Fibroblast of peridontal ligament (primary cell): ENCODE measurements at regions not wholly inside any gene's neighbourhood (a gene's known extent, or its start where the extent isn't known, plus 50 kb on each side); places are given as distances from the start of the nearest gene placed in this dataset.
"Not testable (repeated sequence)": the region's sequence is repeated elsewhere in the genome, so short reads cannot be mapped to it uniquely, and the experiment has no call there.

ENCODE experiments used
- DNase-seq: peaks from one replicate; pipeline ENCODE4 v3.0.0-alpha.2; 2010; ENCODE audit errors: extremely low read depth

DNA sequence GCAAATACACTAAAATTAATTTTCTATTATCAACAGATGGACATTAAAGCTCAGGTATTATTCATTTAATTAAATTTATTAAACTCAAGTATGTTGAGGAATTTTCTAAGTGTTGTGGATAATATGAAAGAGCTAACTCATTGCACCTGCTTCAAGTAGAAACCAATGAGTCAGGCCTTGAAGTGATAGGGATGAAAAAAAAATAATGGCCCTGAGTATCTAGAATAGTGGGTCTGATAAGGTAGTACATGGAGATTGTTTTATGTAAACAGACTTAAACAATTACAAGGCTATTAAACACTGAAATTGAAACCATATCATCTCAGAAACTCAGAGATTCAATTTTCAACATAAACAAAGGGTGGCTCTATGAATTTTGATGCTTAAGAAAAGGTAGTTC is 857.1 kb upstream of the GBE1 start:
- no peak for DNase-seq

DNA sequence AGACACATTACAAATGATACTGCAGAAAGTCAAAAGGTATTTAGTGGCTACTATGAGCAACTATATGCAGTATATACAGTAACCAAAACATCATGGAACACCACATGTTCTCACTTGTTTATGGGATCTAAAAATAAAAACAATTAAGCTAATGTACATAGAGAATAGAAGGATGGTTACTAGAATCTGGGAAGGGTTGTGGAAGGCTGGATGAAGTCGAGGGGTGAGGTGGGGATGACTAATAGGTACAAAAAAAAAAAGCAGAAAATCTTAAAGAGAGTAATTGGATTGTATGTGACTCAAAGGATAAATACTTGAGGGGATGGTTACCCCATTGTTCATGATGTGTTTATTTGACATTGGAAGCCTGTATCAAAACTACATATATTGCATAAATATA is 848.8 kb upstream of the GBE1 start:
- DNase-seq, result no peak

DNA sequence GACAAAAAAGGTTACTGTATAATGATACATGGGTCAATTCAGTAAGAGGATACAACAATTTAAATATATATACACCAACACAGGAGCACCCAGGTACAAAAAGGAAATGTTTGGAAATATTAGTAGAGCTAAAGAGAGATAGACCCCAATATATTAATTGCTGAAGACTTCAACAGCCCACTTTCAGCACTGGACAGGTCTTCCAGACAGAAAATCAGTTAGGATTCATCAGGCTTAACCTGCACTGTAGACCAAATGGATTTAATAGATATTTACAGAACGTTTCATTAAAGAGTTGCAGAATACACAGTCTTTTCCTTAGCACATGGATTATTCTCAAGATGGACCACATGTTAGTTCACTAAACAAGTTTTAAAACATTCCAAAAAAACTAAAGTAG is 845.9 kb upstream of the GBE1 start:
- DNase-seq, result no peak

DNA sequence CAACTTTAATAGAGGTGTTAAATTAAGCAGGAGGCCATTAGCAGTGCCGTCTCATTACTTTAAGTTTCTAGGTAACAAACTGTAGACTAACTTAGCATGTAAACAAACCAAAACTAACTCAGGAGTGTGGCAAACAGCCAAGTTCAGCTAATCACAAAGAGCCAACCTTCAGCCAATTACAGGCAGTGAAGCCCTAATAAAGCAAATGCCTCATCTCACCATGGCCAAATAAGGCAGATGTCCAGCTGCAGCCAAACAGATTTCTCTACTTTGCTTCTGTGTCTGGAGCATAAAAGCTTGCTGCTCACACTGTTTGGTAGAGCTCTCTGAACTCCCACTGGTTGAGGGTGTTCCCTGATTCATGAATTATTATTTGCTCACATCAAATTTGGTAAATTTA is 835.4 kb upstream of the GBE1 start:
- DNase-seq, result no peak

DNA sequence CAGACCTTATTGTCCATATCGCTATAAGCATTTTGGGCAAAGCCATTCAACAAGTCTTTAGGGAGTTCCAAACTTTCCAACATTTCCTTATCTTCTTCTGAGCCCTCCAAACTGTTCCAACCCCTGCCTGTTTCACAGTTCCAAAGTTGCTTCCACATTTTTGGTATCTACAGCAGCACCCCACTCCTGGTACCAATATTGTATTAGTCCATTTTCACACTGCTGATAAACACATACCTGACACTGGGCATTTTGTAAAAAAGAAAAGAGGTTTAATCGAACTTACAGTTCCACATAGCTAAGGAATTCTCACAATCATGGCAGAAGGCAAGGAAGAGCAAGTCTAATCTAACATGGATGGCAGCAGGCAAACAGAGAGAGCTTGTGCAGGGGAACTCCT is 834.1 kb upstream of the GBE1 start:
- DNase-seq, result no peak

DNA sequence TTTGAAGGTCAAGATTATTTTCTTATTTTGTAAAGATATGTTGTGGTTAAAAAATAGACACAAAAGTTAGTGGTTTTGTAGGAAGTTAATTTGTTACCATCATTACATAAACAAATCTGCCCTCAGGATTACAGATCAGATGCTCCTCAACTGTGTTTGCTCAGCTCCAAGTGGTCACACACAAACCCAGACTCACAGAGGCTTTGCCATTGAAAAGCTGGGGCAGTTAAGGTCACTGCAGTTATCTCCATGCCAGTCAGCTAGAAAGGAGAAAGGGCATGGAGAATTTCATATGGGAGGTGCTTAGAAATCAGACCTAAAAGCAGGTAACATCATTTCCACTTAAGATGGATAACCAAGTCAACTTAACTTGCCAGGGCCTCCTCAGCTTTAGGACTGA is 825.7 kb upstream of the GBE1 start:
- no peak for DNase-seq

DNA sequence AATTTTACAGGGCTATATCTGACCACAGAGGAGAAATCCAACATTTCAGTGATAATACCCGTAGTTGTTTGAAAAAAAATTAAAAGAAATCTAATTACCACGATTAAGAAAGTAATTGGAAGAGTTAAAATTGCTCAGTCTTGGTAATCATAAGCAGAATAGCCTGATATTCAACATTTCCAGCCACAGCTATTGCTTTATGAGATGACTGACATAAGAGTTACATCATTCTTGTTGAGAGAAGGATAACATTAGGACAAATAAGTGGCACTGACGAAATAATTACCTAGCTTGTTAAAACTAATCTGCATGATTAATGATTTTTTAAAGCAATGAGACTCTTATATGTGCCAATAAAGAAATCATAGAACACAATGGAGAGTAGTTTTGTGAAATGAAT is 825.0 kb upstream of the GBE1 start:
- no peak for DNase-seq

DNA sequence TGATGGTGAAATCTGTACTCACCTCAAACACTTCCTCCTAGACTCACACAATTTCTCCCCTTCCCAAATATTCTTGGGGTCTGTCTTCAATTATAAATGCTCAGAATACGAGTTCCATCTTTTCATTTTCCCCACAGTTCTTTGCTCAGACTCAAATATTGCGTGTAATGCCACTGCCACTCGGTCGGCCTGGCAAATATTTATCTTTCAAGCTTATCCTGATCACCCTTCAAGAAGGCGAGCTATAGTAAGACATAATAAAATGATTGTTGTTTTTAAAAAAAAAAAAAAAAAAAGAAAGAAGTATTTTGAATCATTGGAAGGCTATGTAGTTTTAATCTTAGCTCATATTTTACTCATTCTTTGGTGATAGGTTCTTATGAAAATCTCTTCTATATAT is 824.6 kb upstream of the GBE1 start:
- DNase-seq, result not testable (repeated sequence)

DNA sequence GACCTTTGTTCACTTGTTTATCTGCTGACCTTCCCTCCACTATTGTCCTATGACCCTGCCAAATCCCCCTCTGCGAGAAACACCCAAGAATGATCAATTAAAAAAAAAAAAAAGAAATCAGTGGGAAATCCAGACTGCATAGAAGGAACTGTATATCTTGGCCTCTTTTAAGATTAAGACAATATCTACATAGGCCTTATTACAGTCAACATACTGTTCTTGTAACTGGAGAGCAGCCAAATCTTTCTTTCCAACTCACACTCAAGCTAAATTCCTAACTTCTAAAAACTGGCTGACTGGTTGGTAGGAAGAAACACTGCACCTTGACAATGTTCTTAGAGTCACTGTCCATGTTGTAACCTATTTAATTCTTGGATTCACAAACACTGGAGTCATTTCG is 824.1 kb upstream of the GBE1 start:
- DNase-seq, result not testable (repeated sequence)

DNA sequence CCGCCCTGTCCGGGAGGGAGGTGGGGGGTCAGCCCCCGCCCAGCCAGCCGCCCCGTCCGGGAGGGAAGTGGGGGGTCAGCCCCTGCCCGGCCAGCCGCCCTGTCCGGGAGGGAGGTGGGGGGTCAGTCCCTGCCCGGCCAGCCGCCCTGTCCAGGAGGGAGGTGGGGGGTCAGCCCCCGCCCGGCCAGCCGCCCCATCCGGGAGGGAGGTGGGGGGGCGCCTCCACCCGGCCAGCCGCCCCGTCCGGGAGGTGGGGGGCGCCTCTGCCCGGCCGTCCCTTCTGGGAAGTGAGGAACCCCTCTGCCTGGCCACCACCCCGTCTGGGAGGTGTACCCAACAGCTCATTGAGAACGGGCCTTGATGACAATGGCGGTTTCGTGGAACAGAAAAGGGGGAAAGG is 823.4 kb upstream of the GBE1 start:
- DNase-seq, result not testable (repeated sequence)

DNA sequence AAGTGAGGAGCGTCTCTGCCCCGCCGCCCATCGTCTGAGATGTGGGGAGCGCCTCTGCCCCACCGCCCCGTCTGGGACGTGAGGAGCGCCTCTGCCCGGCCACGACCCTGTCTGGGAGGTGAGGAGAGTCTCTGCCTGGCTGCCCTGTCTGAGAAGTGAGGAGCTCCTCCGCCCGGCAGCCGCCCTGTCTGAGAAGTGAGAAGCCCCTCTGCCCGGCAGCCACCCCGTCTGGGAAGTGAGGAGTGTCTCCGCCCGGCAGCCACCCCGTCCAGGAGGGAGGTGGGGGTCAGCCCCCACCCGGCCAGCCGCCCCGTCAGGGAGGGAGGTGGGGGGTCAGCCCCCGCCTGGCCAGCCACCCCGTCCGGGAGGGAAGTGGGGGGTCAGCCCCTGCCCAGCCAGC is 823.0 kb upstream of the GBE1 start:
- not testable (repeated sequence) for DNase-seq

DNA sequence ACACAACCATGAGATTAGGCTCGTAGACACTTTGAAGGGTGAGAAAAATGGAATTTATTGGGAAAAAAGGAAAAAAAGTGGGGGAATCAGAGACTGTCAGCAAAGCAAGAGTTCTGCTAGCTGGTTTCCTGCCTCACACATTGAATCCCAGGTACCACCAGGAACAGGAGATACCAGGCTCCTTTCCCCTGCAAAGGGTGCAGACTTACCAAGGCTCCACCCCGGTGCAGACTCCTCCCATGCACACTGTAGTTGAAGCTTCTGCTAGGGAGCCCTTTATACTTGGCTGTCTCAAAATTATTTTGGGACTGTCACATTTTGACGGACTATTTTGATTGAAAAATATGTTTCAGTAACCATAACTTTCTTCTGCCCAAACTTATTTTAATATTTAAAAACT is 819.9 kb upstream of the GBE1 start:
- no peak for DNase-seq

DNA sequence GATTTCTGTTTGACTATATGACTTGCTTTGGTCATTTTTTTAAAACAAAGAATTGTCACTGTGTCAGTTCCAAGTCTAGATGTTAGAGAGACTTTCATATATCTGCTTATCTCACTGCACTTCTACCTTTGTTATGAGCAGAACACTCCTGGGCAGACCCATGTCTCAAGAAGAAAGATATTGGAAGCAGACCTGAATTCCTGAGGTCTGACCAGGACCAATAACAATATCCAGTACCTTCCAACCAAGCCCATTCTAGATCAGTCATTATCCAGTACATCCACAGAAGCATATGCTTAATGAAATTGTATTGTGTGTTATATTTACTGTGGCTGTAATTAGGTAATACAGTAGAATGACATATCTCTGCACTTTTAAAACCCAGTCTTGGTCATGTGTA is 811.3 kb upstream of the GBE1 start:
- DNase-seq, result no peak

DNA sequence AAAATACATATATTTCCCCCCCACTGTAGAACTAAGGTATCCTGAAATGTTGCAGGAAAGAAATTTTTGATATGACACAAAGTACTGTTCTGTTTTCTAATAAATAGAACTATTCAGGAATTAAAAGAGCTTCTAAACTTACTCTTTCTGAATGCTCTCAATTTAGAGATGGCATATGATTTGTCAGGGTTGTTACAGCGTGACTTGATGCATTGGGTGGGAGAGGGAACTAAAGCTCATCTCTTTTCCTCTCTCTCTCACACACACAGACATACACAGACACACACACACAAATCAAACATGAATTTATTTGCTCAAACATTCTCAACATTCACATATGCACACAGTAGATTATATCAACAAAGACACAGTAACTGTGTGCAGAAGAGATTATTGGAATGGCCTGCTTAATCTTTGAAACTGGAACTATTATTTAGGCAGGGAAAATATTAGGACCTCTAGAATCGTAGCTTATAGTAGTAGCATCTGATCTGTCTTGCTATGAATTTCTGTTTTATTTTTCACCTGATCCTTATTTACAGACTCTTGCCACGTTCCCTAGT is 807.4 kb upstream of the GBE1 start:
- no peak for DNase-seq

DNA sequence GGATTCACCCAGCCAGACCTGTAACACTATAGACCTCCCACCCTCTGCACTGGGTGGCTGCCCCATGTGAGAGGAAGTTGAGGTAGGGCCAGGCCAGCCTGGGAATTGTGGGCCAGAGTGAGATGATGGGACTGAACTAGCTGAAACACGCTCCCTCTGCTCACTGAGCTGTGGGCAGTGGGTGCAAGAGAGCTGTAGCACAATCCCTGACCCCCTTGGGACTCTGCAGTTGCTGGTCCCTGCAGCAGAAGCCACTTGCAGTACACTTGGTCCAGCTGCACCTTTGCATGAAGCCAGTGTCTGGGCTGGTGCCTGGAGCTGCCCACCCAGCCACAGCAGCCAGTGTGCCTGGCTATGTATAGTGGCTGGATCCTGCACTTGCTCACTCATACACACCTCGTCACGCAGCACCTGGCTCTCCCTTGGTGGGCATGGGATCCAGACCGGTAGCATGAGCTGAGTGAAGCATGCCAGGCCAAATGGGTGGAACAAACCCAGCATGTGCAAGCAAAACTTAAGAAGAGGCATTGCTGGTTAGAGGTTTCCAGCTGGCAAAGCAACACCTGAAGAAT is 805.7 kb upstream of the GBE1 start:
- no peak for DNase-seq

DNA sequence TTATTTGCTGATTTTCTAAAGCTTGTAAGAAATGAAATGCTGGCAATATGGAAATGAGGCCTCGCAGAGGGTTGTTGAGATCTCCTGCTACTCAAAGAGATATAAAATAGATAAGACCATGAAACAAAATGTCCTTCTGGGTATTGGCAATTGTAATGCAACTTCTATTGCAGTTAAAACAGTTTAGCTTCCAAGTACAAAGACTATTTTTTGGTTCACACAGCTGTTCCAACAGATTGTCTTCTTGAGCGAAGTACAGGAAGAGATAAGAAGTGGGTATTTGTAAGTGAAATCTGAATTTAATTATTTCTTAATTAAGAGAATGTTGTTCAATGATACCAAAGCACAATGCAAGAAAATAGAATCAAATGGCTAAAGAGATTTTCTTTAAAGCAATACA is 801.5 kb upstream of the GBE1 start:
- DNase-seq, result no peak

DNA sequence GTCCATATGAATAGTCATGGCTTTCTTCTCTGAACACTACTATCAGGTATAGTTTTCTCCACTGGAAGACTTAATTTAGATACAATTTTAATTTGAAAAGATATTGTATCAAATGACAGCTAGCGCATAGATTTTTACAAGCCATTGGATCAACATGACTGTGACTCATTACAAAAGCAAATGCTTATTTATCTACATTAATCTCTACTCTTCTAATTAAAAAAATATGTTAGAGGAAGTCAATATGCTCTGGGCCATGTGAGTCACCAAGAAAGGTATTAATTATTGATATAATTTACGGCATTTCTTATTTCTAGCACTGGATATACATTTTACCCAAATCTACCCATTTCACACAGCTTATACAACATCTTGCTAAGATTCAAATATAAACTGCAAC is 800.3 kb upstream of the GBE1 start:
- no peak for DNase-seq

DNA sequence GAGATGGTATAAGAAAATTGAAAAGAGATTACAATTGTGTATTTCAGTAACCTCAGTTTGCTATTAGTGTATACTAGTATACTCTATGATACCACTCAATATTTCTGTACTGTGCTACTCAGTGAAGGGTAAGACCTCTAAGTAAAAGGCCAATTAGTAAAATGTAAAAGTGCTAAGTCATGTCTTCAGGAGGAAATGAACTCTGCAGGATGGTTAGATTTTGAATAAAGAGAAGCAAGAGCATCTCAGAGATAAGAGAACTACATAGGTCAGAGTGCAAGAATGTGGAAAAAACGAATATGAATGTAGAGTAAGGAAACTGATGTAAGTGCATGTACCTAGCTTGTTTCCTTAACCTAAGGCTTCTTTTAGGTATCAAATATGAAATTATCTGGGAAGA is 796.6 kb upstream of the GBE1 start:
- no peak for DNase-seq

DNA sequence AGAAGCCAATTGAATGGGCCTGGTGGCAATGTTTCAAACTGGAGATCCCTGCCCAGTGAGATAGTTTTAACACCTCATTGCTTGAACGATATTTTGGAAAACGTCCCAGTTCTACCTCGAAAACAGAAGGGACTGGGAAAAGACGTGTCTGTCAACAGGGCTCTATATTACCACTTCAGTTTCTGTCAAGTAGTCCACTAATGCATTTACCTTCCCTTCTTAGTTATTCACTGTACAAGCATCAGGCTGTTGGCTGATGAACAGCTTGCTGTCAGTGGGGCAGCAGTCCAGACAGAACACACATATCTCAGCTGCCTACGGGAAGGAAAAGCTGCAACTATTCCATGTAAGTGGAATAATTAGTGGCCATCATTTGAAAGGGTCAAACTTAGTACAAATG is 794.7 kb upstream of the GBE1 start:
- no peak for DNase-seq

DNA sequence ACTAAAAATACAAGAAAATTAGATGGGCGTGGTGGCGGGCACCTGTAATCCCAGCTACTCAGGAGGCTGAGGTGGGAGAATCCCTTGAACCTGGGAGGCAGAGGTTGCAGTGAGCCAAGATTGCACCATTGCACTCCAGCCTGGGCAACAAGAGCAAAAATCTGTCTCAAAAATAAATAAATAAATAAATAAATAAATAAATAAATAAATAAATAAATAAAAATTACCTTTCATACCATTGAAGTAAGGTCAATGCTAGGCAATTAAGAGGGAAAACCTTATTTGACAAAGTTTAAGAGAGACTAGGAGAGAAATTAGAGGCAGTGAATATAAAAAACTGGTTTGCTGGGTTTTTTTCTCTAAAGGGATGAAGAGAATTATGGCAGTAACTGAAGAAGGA is 781.1 kb upstream of the GBE1 start:
- DNase-seq, result not testable (repeated sequence)

DNA sequence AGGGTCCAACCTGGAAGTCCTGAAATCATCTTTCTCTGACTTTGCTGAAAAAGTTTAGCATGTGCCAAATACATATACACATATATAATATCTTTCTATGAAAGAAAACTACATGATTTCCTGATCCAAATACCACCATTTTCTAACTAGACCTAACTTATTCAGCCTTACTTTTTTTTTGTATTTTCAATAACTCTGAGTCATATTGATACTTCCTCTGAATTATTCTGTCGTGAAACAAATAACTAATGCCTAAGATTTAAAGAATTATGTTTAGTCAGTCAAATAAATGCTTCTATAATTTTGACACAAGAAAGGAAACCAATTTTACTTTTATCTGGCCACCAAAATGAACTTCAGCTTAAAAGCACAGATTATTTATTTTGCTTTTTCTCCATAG is 760.2 kb upstream of the GBE1 start:
- no peak for DNase-seq

DNA sequence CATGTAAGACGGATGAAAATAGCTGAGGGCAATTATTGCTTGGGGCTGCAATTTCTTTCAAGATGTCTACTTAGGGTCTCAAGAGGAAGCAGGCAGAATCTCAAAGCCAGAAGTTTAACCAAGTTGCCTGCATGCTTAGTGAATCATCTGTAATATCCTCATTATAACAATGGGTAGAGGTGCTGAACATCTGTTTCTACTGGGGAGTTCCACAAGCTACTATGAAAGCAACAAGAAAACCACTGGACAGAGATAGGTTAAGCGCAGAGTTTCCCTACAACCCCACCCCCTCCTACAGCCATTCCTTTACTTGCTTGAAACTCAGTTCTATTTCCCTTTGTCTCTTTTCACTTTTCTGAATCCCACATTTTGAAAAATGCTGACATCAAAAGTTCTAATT is 759.4 kb upstream of the GBE1 start:
- no peak for DNase-seq

DNA sequence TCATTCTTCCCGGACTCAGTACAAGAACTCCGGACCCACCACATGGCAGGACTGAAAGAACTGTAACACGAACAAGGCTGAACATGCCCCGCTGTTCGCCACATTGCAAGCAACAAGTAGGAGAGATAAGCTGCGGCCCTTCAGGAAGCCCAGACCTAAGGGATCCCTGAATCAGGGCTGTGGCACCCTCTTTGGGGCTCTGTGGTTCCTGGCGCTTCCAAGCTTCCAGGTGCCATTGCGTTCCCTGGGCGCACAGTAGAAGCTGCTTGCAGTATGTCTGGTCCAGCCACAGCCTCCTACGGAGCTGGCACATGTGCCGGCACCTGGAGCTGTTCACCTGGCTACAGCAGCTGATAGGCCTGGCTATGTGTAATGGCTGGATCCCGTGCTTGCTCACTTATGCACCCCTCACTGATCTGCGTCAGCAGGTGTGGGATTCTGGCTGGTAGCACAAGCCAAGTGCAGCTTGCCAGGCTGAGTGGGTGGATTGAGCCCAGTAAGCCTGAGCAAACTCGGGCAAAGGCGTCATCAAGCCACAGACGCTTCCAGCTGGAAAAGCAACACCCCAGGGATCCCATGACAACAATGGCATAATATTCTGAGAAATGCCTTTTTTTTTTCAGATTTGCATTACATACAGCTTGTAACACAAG is 748.6 kb upstream of the GBE1 start:
- no peak for DNase-seq
